ENCODE measurements at regions not wholly inside any gene's neighbourhood (a gene's known extent, or its start where the extent isn't known, plus 50 kb on each side); places are given as distances from the start of the nearest gene placed in this dataset.

- TF ChIP-seq FOXP2 (optimal IDR thresholded peaks at IDR 0.05; ENCODE audit: borderline replicate concordance, extremely low read depth, extremely low read length, insufficient read depth) (no peak), REST (IDR thresholded peaks at IDR 0.05; ENCODE audit: insufficient read depth in 1 of 2, low read depth in 2 of 2, low read length in 2 of 2) (no peak)
Measured at GRCh38 chr17:427891-428290, 75.3 kb upstream of the RPH3AL start.
